ENCODE measurements at regions not wholly inside any gene's neighbourhood (a gene's known extent, or its start where the extent isn't known, plus 50 kb on each side); places are given as distances from the start of the nearest gene placed in this dataset.

GRCh38 chr11:70503468-70504221 lies 105.3 kb downstream of the CTTN start:
- no peak for TF ChIP-seq EZH2 (IDR thresholded peaks at IDR 0.05; ENCODE audit: insufficient read depth, poor library complexity, severe bottlenecking)
- TF ChIP-seq EZH2phosphoT487 (IDR thresholded peaks at IDR 0.05; ENCODE audit: insufficient read depth, low read depth), result no peak

Data from GM23248 (cell line).